GM10266 (cell line): ENCODE measurements at regions not wholly inside any gene's neighbourhood (a gene's known extent, or its start where the extent isn't known, plus 50 kb on each side); places are given as distances from the start of the nearest gene placed in this dataset.

Experiments
- DNase-seq: peaks from one replicate; pipeline ENCODE4 v3.0.0; 2012; ENCODE audit errors: extremely low spot score
- TF ChIP-seq, protein P1 (sequence below): IDR thresholded peaks from 2 replicates; pipeline ENCODE4 v1.5.1; 2012; ENCODE audit warnings: mild to moderate bottlenecking, low read depth; ENCODE audit not compliant: control insufficient read depth, insufficient read depth; ENCODE audit errors: missing control alignments

DNA sequence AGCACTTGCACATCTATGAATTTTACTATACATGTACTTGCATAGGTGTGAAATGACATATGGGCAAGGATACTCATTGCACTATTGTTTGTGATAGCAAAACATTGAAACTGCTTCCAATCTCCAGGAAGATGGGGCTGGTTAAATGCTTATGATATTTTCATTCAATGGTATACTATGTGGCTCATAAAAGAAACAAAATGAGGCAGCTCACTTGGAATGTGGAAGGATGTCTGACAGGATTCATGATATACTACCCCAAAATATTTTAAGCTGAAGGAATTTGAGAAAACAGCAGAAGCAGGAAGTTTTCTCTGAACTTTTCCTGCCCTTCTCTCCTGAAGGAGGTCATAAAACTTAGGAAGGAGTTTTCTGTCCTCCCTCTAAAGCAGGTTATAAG, 99.6 kb upstream of the CAST start:
- DNase-seq = no peak

DNA sequence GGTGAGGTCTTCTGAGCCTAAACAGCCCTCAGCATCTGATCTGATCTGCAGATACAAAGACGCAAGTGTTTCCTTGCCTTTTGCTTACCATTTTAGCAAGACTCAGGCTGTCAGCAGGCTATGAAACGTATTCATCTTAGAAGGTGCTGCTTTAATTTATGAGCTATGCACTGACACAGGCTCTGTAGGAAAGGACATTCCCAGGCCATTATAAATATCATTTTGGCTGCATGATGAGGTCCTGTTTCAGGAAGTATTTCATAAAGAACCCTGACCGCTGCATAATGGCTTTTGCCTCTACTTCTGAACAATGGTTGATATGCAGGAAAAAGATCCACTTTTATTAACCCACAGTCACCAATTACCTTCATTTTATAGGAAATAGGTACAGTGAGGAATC, 98.4 kb upstream of the CAST start:
- TF ChIP-seq, protein P1, sequence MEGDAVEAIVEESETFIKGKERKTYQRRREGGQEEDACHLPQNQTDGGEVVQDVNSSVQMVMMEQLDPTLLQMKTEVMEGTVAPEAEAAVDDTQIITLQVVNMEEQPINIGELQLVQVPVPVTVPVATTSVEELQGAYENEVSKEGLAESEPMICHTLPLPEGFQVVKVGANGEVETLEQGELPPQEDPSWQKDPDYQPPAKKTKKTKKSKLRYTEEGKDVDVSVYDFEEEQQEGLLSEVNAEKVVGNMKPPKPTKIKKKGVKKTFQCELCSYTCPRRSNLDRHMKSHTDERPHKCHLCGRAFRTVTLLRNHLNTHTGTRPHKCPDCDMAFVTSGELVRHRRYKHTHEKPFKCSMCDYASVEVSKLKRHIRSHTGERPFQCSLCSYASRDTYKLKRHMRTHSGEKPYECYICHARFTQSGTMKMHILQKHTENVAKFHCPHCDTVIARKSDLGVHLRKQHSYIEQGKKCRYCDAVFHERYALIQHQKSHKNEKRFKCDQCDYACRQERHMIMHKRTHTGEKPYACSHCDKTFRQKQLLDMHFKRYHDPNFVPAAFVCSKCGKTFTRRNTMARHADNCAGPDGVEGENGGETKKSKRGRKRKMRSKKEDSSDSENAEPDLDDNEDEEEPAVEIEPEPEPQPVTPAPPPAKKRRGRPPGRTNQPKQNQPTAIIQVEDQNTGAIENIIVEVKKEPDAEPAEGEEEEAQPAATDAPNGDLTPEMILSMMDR = no peak

More for the DNA sequence above, 99.6 kb upstream of the CAST start:
- TF ChIP-seq, protein P1 = no peak

DNA sequence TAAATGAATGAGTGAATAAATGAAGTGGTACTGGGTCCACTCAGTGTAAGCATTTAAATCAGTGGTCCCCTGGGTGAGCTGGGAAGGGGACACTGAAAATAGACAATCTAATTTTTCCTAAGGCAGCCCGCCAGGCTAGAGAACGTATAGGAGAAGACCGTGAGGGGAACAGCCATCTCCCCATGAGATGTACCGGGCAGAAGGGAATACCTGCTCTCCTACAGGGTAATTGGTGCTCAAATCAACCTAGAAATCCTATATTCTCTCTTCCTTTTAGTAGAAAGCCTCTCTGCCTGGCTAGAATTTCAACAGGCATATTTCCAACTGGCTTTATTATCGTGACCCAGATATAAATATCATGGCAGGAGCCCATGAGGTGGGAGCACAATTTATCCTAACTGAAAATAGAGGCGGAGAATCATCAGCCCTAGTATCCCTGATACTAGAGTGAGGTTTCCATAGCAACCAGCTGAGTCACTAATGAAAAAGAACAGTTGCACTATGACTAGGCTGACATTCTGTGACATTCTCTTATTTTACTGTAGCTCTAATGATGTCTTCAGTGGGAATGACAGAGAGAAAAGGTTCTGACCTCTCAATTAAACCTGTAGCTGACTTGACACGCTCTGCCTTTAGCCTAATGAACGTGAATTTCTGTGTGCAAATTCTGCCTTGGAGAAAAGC, 96.5 kb upstream of the CAST start:
- TF ChIP-seq, protein P1 = no peak
- DNase-seq = no peak

More for the DNA sequence above, 98.4 kb upstream of the CAST start:
- no peak for DNase-seq

DNA sequence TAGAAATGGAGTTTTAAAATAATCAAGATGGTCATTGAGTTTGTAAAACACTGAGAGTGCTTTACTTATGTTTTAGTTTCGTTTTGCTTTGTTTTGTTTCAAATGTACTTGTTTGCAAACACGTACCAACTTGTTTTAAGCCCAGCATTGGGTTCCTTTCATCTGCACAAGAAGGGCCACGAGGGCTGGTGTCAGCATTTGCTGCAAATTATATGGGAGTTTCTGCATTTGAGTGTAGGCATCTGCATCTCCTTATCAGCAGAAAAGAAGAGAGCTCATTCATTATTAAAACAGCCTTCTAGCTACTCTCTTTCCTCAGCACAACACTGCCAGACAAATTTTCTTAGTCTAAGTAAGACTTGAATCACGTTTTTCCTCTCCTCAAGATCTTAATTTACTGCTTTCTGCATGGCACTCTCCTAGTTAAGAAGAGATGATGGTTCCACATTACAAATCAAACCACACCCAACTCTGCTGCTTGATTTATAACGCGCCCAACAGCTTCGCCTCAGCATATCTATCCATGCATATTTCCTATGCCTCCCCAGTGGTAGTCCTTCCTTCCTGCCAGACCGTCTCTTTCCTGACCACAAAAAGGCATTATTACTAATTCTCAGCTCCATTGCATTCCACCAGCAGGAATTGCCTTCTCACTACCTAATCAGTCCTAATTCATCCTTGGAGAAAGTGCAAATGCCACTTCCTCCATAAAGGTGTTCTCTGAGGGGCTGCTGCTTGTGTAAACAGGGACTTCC, 95.2 kb upstream of the CAST start:
- TF ChIP-seq, protein P1 = no peak
- DNase-seq = no peak

DNA sequence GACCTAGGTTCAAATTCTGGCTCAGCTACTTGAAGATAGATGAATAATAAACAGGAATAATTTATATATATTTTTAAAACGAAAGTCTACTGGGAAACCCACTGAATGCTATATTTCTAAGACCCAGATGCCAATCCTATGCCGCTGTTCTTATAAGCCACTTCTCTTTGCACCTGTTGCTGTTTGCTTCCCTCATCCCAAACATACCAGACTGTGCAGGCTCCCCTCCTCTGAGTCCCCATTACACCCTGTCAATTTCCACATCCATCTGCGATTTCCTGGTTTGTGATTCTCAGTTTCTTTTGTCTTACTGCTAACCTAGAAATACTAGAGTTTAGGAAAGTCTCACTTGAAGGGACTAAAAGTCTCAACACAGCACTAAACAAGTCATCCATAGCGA, 92.8 kb upstream of the CAST start:
- TF ChIP-seq, protein P1 = no peak
- no peak for DNase-seq

DNA sequence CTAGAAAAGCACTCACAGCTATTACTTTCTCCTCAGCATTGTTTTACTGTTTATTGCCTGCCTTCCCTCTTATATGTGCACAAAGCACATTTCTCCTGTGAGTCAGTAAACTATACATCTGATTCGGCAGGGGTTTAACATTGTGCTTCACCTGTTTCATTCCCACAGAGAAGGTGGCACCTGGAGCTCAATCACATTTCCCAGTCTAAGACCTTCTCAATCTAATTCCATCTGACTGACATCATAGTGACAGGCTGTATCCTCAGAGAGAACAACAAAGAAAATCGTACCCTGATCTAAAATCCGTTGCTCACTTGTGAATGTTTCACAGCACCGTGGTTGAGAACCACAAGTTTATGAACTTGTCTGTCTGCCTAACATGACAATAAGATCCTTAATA, 92.4 kb upstream of the CAST start:
- TF ChIP-seq, protein P1 = no peak
- DNase-seq = no peak

DNA sequence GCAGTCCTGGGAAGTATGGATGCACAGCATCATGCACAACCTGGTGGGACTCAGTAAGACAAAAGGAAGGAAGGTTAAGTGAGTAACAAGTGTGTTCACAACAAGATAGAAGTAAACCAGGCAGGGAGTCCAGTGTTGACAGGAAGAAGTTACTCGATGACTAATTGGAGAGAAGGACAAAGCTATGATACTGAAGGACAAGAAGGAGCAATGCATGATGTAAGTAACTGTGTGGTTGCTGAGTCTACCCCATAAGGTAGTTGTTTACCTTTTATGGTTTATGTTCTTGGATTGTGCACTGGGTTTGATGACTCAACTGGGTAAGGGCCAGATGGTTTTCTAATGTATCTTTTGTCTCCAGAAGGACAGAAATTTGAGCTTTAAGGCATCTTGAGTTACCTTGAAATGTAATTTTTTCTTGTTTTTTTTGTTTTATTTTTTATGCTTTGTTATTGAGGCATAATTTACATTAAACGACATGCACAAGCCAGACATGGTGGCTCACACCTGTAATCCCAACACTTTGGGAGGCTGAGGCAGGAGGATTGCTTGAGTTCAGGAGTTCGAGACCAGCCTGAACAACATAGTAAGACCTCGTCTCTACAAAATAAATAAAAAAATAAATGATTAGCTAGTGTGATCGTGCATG, 89.2 kb upstream of the CAST start:
- DNase-seq = no peak
- TF ChIP-seq, protein P1 = no peak
